ENCODE measurements at regions not wholly inside any gene's neighbourhood (a gene's known extent, or its start where the extent isn't known, plus 50 kb on each side); places are given as distances from the start of the nearest gene placed in this dataset.

- TF ChIP-seq CTCF (conservative IDR thresholded peaks at IDR 0.05): no peak
Measured at GRCh38 chr10:86591436-86591835, 62.9 kb upstream of the OPN4 start.

GRCh38 chr10:86592413-86592812 is 61.9 kb upstream of the OPN4 start:
- peak; percentile 69 for DNase-seq
- no peaks in the 10 kb centered on the region for H3K4me1 ChIP-seq (ENCODE audit: control insufficient read depth, insufficient read depth, low read length)
- H3K36me3 ChIP-seq (ENCODE audit: control insufficient read depth, insufficient read depth, low read length): no peaks in the 10 kb centered on the region
- H3K27ac ChIP-seq (ENCODE audit: low read depth, low read length): no peak overlapping the region
- no peaks in the 10 kb centered on the region for H3K9me3 ChIP-seq (ENCODE audit: control insufficient read depth, low read length)
- Mint-ChIP-seq H3K36me3 (ENCODE audit: low read depth) (no peaks in the 10 kb centered on the region), H3K9me3 (no peaks in the 10 kb centered on the region), H3K27ac (no peak overlapping the region), H3K27me3 (ENCODE audit: insufficient read depth) (peaks cover 2% of the 10 kb centered on the region), H3K4me1 (no peaks in the 10 kb centered on the region), H3K4me3 (no peak overlapping the region)
- 85 to 100% methylated on average over 3 to 4 of the region's 4 CpGs for WGBS, 2 experiments (ENCODE audit: insufficient coverage in 1 of 2, insufficient read length in 1 of 2)
- H3K9ac ChIP-seq (ENCODE audit: extremely low read depth, low read length, poor library complexity, severe bottlenecking): no peak overlapping the region
- peak; percentile 57 for TF ChIP-seq CTCF (conservative IDR thresholded peaks at IDR 0.05)
- H3K4me3 ChIP-seq (ENCODE audit: low read length): no peak overlapping the region
- no peaks in the 10 kb centered on the region for H3K27me3 ChIP-seq (ENCODE audit: control insufficient read depth, insufficient read depth, low read length, poor library complexity, severe bottlenecking)

More at GRCh38 chr10:86591436-86591835, 62.9 kb upstream of the OPN4 start:
- Histone ChIP-seq H3K9ac (ENCODE audit: extremely low read depth, low read length, poor library complexity, severe bottlenecking) (no peak overlapping the region), H3K27me3 (ENCODE audit: control insufficient read depth, insufficient read depth, low read length, poor library complexity, severe bottlenecking) (no peaks in the 10 kb centered on the region), H3K9me3 (ENCODE audit: control insufficient read depth, low read length) (no peaks in the 10 kb centered on the region), H3K4me3 (ENCODE audit: low read length) (no peak overlapping the region), H3K27ac (ENCODE audit: low read depth, low read length) (no peak overlapping the region), H3K4me1 (ENCODE audit: control insufficient read depth, insufficient read depth, low read length) (no peaks in the 10 kb centered on the region), H3K36me3 (ENCODE audit: control insufficient read depth, insufficient read depth, low read length) (no peaks in the 10 kb centered on the region)
- Mint-ChIP-seq H3K4me1 (no peaks in the 10 kb centered on the region), H3K36me3 (ENCODE audit: low read depth) (no peaks in the 10 kb centered on the region), H3K4me3 (no peak overlapping the region), H3K9me3 (no peaks in the 10 kb centered on the region), H3K27ac (no peak overlapping the region), H3K27me3 (ENCODE audit: insufficient read depth) (peaks cover 2% of the 10 kb centered on the region)
- DNase-seq: no peak
- 89 to 92% methylated on average over 4 to 6 of the region's 6 CpGs for WGBS, 2 experiments (ENCODE audit: insufficient coverage in 1 of 2, insufficient read length in 1 of 2)

GRCh38 chr10:86594535-86594934 is 59.8 kb upstream of the OPN4 start:
- no peak overlapping the region for H3K27ac ChIP-seq (ENCODE audit: low read depth, low read length)

More at GRCh38 chr10:86594535-86594934, 59.8 kb upstream of the OPN4 start:
- TF ChIP-seq CTCF (conservative IDR thresholded peaks at IDR 0.05): no peak
- 92 to 95% methylated on average over 3 to 5 of the region's 5 CpGs for WGBS, 2 experiments (ENCODE audit: insufficient coverage in 1 of 2, insufficient read length in 1 of 2)
- peaks cover 2% of the 10 kb centered on the region for H3K27me3 Mint-ChIP-seq (ENCODE audit: insufficient read depth)
- DNase-seq: no peak
- H3K36me3 Mint-ChIP-seq (ENCODE audit: low read depth): no peaks in the 10 kb centered on the region
- H3K27ac Mint-ChIP-seq: no peak overlapping the region
- H3K4me1 ChIP-seq (ENCODE audit: control insufficient read depth, insufficient read depth, low read length): no peaks in the 10 kb centered on the region
- no peaks in the 10 kb centered on the region for H3K9me3 ChIP-seq (ENCODE audit: control insufficient read depth, low read length)
- no peaks in the 10 kb centered on the region for H3K36me3 ChIP-seq (ENCODE audit: control insufficient read depth, insufficient read depth, low read length)
- H3K27me3 ChIP-seq (ENCODE audit: control insufficient read depth, insufficient read depth, low read length, poor library complexity, severe bottlenecking): no peaks in the 10 kb centered on the region
- H3K4me3 ChIP-seq (ENCODE audit: low read length): no peak overlapping the region
- H3K4me1 Mint-ChIP-seq: peaks cover under 1% of the 10 kb centered on the region
- no peak overlapping the region for H3K9ac ChIP-seq (ENCODE audit: extremely low read depth, low read length, poor library complexity, severe bottlenecking)
- H3K9me3 Mint-ChIP-seq: no peaks in the 10 kb centered on the region
- no peak overlapping the region for H3K4me3 Mint-ChIP-seq

Measured in endodermal cell (in vitro differentiated cells).